Liver (tissue), 8 donors: ENCODE measurements at regions not wholly inside any gene's neighbourhood (a gene's known extent, or its start where the extent isn't known, plus 50 kb on each side); places are given as distances from the start of the nearest gene placed in this dataset.

Experiments used
- DNase-seq: peaks from one replicate; pipeline ENCODE4 v3.0.0-alpha.2; 2017; ENCODE audit warnings: low spot score
- H3K27ac ChIP-seq, 2 donors: one replicate each; pipeline ENCODE4 v1.7.0; 2013; ENCODE audit warnings: inconsistent platforms in 2 of 2, low read length in 2 of 2, control low read depth in 1 of 2, low read depth in 1 of 2, mild to moderate bottlenecking in 1 of 2
- H3K27me3 ChIP-seq, 4 donors: one replicate each; pipeline versions ENCODE4 v1.6.1 to v1.7.0; 2013; ENCODE audit warnings: low read length in 3 of 4, inconsistent platforms in 1 of 4, mild to moderate bottlenecking in 1 of 4, moderate library complexity in 1 of 4; ENCODE audit not compliant: control insufficient read depth in 4 of 4, insufficient read depth in 4 of 4
- H3K36me3 ChIP-seq, 4 donors: one replicate each; pipeline versions ENCODE4 v1.6.1 to v1.7.0; 2013; ENCODE audit warnings: low read length in 3 of 4, mild to moderate bottlenecking in 3 of 4, low read depth in 1 of 4, moderate library complexity in 1 of 4; ENCODE audit not compliant: control insufficient read depth in 4 of 4, insufficient read depth in 3 of 4
- H3K4me1 ChIP-seq, 4 donors: one replicate each; pipeline versions ENCODE4 v1.6.1 to v1.7.0; 2013; ENCODE audit warnings: low read length in 3 of 4, mild to moderate bottlenecking in 3 of 4, moderate library complexity in 1 of 4; ENCODE audit not compliant: control insufficient read depth in 4 of 4, insufficient read depth in 4 of 4
- H3K4me3 ChIP-seq, 3 donors: one replicate each; pipeline versions ENCODE4 v1.6.1 to v1.7.0; 2013; ENCODE audit warnings: low read length in 3 of 3, control low read depth in 1 of 3, low read depth in 1 of 3, mild to moderate bottlenecking in 1 of 3
- H3K9ac ChIP-seq, 2 donors: one replicate each; pipeline ENCODE4 v1.7.0; 2013; ENCODE audit warnings: low read length in 2 of 2, mild to moderate bottlenecking in 2 of 2, moderate library complexity in 2 of 2, control low read depth in 1 of 2, low read depth in 1 of 2
- H3K9me3 ChIP-seq, 4 donors: one replicate each; pipeline versions ENCODE4 v1.6.1 to v1.7.0; 2013; ENCODE audit warnings: low read length in 3 of 4; ENCODE audit not compliant: control insufficient read depth in 4 of 4
- ATF3 ChIP-seq: IDR thresholded peaks from 2 replicates; pipeline ENCODE4 v1.6.1; 2016; ENCODE audit warnings: antibody characterized with exemption
- EGR1 ChIP-seq, 2 donors: IDR thresholded peaks; 2 replicates each; pipeline ENCODE4 v1.6.1; 2016 to 2018; ENCODE audit warnings: antibody characterized with exemption in 2 of 2, low read depth in 2 of 2
- FOXA2 ChIP-seq: IDR thresholded peaks from 2 replicates; pipeline ENCODE4 v1.6.1; 2016; ENCODE audit warnings: antibody characterized with exemption
- GABPA ChIP-seq, 2 donors: IDR thresholded peaks in 1 of 2; conservative IDR thresholded peaks in 1 of 2; 2 replicates each; pipeline ENCODE4 v1.6.1; 2016; ENCODE audit warnings: antibody characterized with exemption in 2 of 2, mild to moderate bottlenecking in 1 of 2, moderate library complexity in 1 of 2
- HNF4G ChIP-seq: IDR thresholded peaks from 2 replicates; pipeline ENCODE4 v1.6.1; 2016; ENCODE audit warnings: antibody characterized with exemption
- JUND ChIP-seq, 2 donors: IDR thresholded peaks; 2 replicates each; pipeline ENCODE4 v1.6.1; 2016; ENCODE audit warnings: antibody characterized with exemption in 2 of 2
- MAX ChIP-seq: IDR thresholded peaks from 2 replicates; pipeline ENCODE4 v1.6.1; 2016; ENCODE audit warnings: antibody characterized with exemption
- RAD21 ChIP-seq, 2 donors: IDR thresholded peaks; 2 replicates each; pipeline ENCODE4 v1.6.1; 2016; ENCODE audit warnings: antibody characterized with exemption in 2 of 2, mild to moderate bottlenecking in 2 of 2
- REST ChIP-seq: IDR thresholded peaks from 2 replicates; pipeline ENCODE4 v1.6.1; 2016; ENCODE audit warnings: antibody characterized with exemption, mild to moderate bottlenecking
- RXRA ChIP-seq, 2 donors: IDR thresholded peaks; 2 replicates each; pipeline ENCODE4 v1.6.1; 2017 to 2018; ENCODE audit warnings: antibody characterized with exemption in 2 of 2, mild to moderate bottlenecking in 1 of 2
- SP1 ChIP-seq: IDR thresholded peaks from 2 replicates; pipeline ENCODE4 v1.6.1; 2018; ENCODE audit warnings: antibody characterized with exemption, mild to moderate bottlenecking
- TAF1 ChIP-seq: conservative IDR thresholded peaks from 2 replicates; pipeline ENCODE4 v1.6.1; 2016; ENCODE audit warnings: antibody characterized with exemption, mild to moderate bottlenecking
- YY1 ChIP-seq: IDR thresholded peaks from 2 replicates; pipeline ENCODE4 v1.6.1; 2016; ENCODE audit warnings: antibody characterized with exemption, mild to moderate bottlenecking
- ZBTB33 ChIP-seq: IDR thresholded peaks from 2 replicates; pipeline ENCODE4 v1.6.1; 2016; ENCODE audit warnings: antibody characterized with exemption
- WGBS: extraction: QIAGEN DNeasy Blood & Tissue Kit; methylation state at CpG from one replicate; pipeline ENCODE4 v1.1.7; 2013; 5-methylcytosine and 5-hydroxymethylcytosine counted together
- TF ChIP-seq, protein P1 (sequence below): fragments of 150-350 bp; IDR thresholded peaks from 2 replicates; pipeline ENCODE4 v1.5.1; 2017; ENCODE audit warnings: improper control_type of control experiment, low read depth, low read length; ENCODE audit not compliant: missing input control
- donor health status: healthy.
- donor health status: healthy.
- donor health status: healthy.
- donor health status: healthy.
- donor health status: healthy.

- H3K4me3 ChIP-seq = no peak overlapping the region
- peak overlapping the region in 1 of 2 donors; percentile 48 for H3K27ac ChIP-seq
- H3K4me1 ChIP-seq = peaks cover 3 to 32% (median 22%) of the 10 kb centered on the region in 4 donors
- WGBS = 51% methylated on average over 3 of the region's 3 CpGs
- no peaks in the 10 kb centered on the region for H3K27me3 ChIP-seq
- DNase-seq = no peak
- TF ChIP-seq ATF3 = no peak
- no peak for TF ChIP-seq MAX
- no peak for TF ChIP-seq YY1
- TF ChIP-seq, protein P1, sequence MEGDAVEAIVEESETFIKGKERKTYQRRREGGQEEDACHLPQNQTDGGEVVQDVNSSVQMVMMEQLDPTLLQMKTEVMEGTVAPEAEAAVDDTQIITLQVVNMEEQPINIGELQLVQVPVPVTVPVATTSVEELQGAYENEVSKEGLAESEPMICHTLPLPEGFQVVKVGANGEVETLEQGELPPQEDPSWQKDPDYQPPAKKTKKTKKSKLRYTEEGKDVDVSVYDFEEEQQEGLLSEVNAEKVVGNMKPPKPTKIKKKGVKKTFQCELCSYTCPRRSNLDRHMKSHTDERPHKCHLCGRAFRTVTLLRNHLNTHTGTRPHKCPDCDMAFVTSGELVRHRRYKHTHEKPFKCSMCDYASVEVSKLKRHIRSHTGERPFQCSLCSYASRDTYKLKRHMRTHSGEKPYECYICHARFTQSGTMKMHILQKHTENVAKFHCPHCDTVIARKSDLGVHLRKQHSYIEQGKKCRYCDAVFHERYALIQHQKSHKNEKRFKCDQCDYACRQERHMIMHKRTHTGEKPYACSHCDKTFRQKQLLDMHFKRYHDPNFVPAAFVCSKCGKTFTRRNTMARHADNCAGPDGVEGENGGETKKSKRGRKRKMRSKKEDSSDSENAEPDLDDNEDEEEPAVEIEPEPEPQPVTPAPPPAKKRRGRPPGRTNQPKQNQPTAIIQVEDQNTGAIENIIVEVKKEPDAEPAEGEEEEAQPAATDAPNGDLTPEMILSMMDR = no peak
- no peaks in the 10 kb centered on the region for H3K9me3 ChIP-seq
- no peaks in the 10 kb centered on the region for H3K36me3 ChIP-seq
- no peak overlapping the region for H3K9ac ChIP-seq
Measured at GRCh38 chr7:17406738-17407137, 108.3 kb downstream of the AHR start.

DNA sequence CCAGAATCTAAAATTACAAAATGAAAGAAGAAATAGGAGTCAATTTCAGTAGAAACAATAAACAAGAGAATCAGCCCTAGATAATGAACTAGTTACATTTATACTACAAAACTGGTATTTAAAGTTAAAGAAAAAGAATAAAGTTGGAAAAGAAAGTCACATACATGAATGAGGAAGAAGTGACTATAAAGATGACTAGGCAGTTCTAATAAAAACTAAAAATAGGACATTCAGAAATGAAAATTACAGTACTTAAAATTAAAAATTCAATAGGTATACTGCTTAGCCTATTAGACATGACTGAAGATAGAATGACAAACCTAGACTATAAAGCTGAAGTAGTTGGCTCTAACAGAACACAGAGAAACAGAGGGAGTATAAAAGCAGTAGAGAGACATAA, 108.8 kb downstream of the AHR start:
- Histone ChIP-seq H3K36me3 (no peaks in the 10 kb centered on the region), H3K27ac (peak overlapping the region; percentile 48 to 67), H3K4me1 (peaks cover 3 to 32% (median 22%) of the 10 kb centered on the region in 4 donors)

More for the DNA sequence above, 108.8 kb downstream of the AHR start:
- Histone ChIP-seq H3K9me3 (no peaks in the 10 kb centered on the region), H3K9ac (no peak overlapping the region), H3K27me3 (no peaks in the 10 kb centered on the region), H3K4me3 (no peak overlapping the region)
- no peak for DNase-seq
- TF ChIP-seq, protein P1 = no peak
- no peak for TF ChIP-seq ZBTB33
- TF ChIP-seq GABPA (IDR thresholded peaks at IDR 0.05 in 1 of 2, conservative IDR thresholded peaks at IDR 0.05 in 1 of 2) = no peak
- no peak for TF ChIP-seq RXRA (IDR thresholded peaks at IDR 0.05)
- no peak for TF ChIP-seq YY1
- no peak for TF ChIP-seq REST
- TF ChIP-seq RAD21 (IDR thresholded peaks at IDR 0.05) = no peak
- TF ChIP-seq TAF1 = no peak
- no peak for TF ChIP-seq ATF3
- no peak for TF ChIP-seq JUND (IDR thresholded peaks at IDR 0.05)
- TF ChIP-seq FOXA2 = no peak
- no peak for TF ChIP-seq HNF4G
- no peak for TF ChIP-seq SP1
- no peak for TF ChIP-seq EGR1 (IDR thresholded peaks at IDR 0.05; ENCODE audit: low read depth in 2 of 2)
